Activated naive CD4-positive, alpha-beta T cell treated with anti-CD3 and anti-CD28 coated beads for 36 hours (primary cell): ENCODE measurements at regions not wholly inside any gene's neighbourhood (a gene's known extent, or its start where the extent isn't known, plus 50 kb on each side); places are given as distances from the start of the nearest gene placed in this dataset.
"Not testable (repeated sequence)": the region's sequence is repeated elsewhere in the genome, so short reads cannot be mapped to it uniquely, and the experiment has no call there.

Experiments
- CTCF ChIA-PET: fragments of 350-600 bp; sonication (Branson Sonifier 250); formaldehyde crosslinking; loops from one replicate; lab custom pipeline; 2021; ENCODE audit warnings: antibody characterized with exemption; lab: Charles Lee
- DNase-seq: peaks from one replicate; pipeline ENCODE4 v3.0.0-alpha.2; 2020
- H3K27ac Mint-ChIP-seq: one replicate; pipeline ENCODE4 v1.8.0; 2021; ENCODE audit warnings: mild to moderate bottlenecking, mixed read lengths
- H3K27me3 Mint-ChIP-seq: one replicate; pipeline ENCODE4 v1.8.0; 2021; ENCODE audit warnings: low read depth, mixed read lengths
- H3K36me3 Mint-ChIP-seq: one replicate; pipeline ENCODE4 v1.8.0; 2021; ENCODE audit warnings: low read depth, mixed read lengths
- H3K4me1 Mint-ChIP-seq: one replicate; pipeline ENCODE4 v1.8.0; 2021; ENCODE audit warnings: low read depth, mixed read lengths
- H3K4me3 Mint-ChIP-seq: one replicate; pipeline ENCODE4 v1.8.0; 2021; ENCODE audit warnings: mild to moderate bottlenecking, moderate library complexity, mixed read lengths
- H3K9me3 Mint-ChIP-seq: one replicate; pipeline ENCODE4 v1.8.0; 2021; ENCODE audit warnings: mixed read lengths
- intact Hi-C: fragments of 100-400 bp; cut with micrococcal nuclease; formaldehyde crosslinking; loops from one replicate; pipeline ENCODE4 v1.15.1; 2023

- H3K9me3 Mint-ChIP-seq, H3K27ac Mint-ChIP-seq, H3K4me1 Mint-ChIP-seq, CTCF ChIA-PET, H3K4me3 Mint-ChIP-seq, H3K36me3 Mint-ChIP-seq, intact Hi-C loops, H3K27me3 Mint-ChIP-seq, DNase-seq: not testable (repeated sequence)
Measured at GRCh38 chr10:89988361-89988760, 287.0 kb downstream of the KIF20B start.

- peaks cover 3% of the 10 kb centered on the region for H3K27me3 Mint-ChIP-seq
- no peak overlapping the region for H3K4me3 Mint-ChIP-seq
- intact Hi-C loops = no loop called here
- H3K9me3 Mint-ChIP-seq = peaks cover 5% of the 10 kb centered on the region
- H3K36me3 Mint-ChIP-seq = no peaks in the 10 kb centered on the region
- H3K4me1 Mint-ChIP-seq = no peaks in the 10 kb centered on the region
- no peak overlapping the region for H3K27ac Mint-ChIP-seq
- CTCF ChIA-PET = no interaction called here
- no peak for DNase-seq
Measured at GRCh38 chr10:89992575-89992974, 291.2 kb downstream of the KIF20B start.

- H3K27ac Mint-ChIP-seq = no peak overlapping the region
- no peaks in the 10 kb centered on the region for H3K4me1 Mint-ChIP-seq
- CTCF ChIA-PET = no interaction called here
- H3K36me3 Mint-ChIP-seq = no peaks in the 10 kb centered on the region
- intact Hi-C loops = no loop called here
- no peak for DNase-seq
- H3K9me3 Mint-ChIP-seq = peaks cover 3% of the 10 kb centered on the region
- no peak overlapping the region for H3K4me3 Mint-ChIP-seq
- H3K27me3 Mint-ChIP-seq = peaks cover 8% of the 10 kb centered on the region
Measured at GRCh38 chr10:90007226-90007625, 305.8 kb downstream of the KIF20B start.

GRCh38 chr10:90011281-90011680, 309.9 kb downstream of the KIF20B start:
- H3K4me3 Mint-ChIP-seq, H3K4me1 Mint-ChIP-seq, H3K36me3 Mint-ChIP-seq, H3K27me3 Mint-ChIP-seq, H3K27ac Mint-ChIP-seq, DNase-seq, intact Hi-C loops, H3K9me3 Mint-ChIP-seq, CTCF ChIA-PET: not testable (repeated sequence)

DNA sequence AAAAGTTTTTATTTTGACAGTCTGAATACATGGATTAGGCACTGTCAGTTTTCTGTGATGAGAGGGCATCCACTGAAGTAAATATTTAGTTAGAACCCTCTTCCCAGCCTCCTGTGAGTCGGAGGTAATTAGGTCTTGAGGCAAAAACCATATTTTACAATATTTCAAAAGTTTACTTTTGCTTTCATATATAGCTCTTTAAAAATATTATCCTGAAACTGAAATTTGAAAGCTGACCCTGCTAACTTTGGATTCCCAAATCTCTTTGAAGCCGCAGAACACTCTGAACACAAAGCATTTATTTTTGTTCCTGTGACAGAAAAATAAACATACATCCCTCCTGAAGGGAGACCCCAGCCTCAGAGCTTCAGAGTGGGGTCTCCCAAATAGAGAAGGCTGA, 317.4 kb downstream of the KIF20B start:
- H3K4me3 Mint-ChIP-seq = no peak overlapping the region
- DNase-seq = no peak
- no peaks in the 10 kb centered on the region for H3K36me3 Mint-ChIP-seq
- no peaks in the 10 kb centered on the region for H3K4me1 Mint-ChIP-seq
- H3K9me3 Mint-ChIP-seq = no peaks in the 10 kb centered on the region
- intact Hi-C loops = no loop called here
- H3K27ac Mint-ChIP-seq = no peak overlapping the region
- CTCF ChIA-PET = no interaction called here
- H3K27me3 Mint-ChIP-seq = peaks cover 2% of the 10 kb centered on the region

GRCh38 chr10:90020506-90020905, 319.1 kb downstream of the KIF20B start:
- H3K4me1 Mint-ChIP-seq = no peaks in the 10 kb centered on the region
- no peaks in the 10 kb centered on the region for H3K36me3 Mint-ChIP-seq
- intact Hi-C loops = no loop called here
- no peak for DNase-seq
- CTCF ChIA-PET = no interaction called here
- H3K27me3 Mint-ChIP-seq = peaks cover 2% of the 10 kb centered on the region
- H3K4me3 Mint-ChIP-seq = no peak overlapping the region
- no peak overlapping the region for H3K27ac Mint-ChIP-seq
- H3K9me3 Mint-ChIP-seq = no peaks in the 10 kb centered on the region

DNA sequence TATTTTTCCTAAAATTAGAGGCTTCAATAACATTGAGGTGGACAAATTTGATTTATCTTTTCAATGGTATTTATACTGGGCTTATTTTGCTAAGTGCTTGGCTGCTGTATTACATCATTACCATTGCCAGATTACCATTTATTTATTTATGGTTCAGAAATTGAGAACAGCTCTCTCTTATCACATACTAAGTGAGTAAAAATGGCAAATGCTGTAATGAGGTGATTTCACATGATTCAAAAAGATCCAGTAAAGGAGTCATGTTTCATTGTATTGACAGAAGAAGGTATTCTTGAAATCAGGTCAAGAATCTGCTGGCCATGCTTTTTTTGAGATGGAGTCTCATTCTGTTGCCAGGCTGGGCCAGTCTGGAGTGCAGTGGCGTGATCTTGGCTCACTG, 322.6 kb downstream of the KIF20B start:
- no peaks in the 10 kb centered on the region for H3K36me3 Mint-ChIP-seq
- no peaks in the 10 kb centered on the region for H3K9me3 Mint-ChIP-seq
- intact Hi-C loops = no loop called here
- peaks cover 4% of the 10 kb centered on the region for H3K27me3 Mint-ChIP-seq
- no peak overlapping the region for H3K27ac Mint-ChIP-seq
- H3K4me1 Mint-ChIP-seq = no peaks in the 10 kb centered on the region
- no peak for DNase-seq
- no peak overlapping the region for H3K4me3 Mint-ChIP-seq
- CTCF ChIA-PET = no interaction called here

GRCh38 chr10:90028312-90028711, 326.9 kb downstream of the KIF20B start:
- no peaks in the 10 kb centered on the region for H3K9me3 Mint-ChIP-seq
- H3K27me3 Mint-ChIP-seq = peaks cover 2% of the 10 kb centered on the region
- DNase-seq = no peak
- no peak overlapping the region for H3K4me3 Mint-ChIP-seq
- no peak overlapping the region for H3K27ac Mint-ChIP-seq
- no peaks in the 10 kb centered on the region for H3K4me1 Mint-ChIP-seq
- intact Hi-C loops = no loop called here
- no peaks in the 10 kb centered on the region for H3K36me3 Mint-ChIP-seq
- CTCF ChIA-PET = no interaction called here

DNA sequence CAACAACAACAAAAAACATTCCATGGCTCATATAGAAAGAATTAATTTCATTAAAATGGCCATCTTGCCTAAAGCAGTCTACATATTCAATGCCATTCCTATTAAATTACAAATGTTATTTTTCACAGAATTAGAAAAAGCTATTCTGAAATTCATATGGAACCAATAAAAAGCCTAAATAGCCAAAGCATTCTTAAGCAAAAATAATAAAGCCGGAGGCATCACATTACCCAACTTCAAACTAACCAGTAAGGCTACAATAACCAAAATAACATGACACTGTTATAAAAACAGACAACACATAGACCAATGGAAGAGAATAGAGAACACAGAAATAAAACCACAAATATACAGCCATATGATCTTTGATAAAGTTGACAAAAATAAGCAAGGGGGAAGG, 330.4 kb downstream of the KIF20B start:
- Mint-ChIP-seq H3K27me3 (peaks cover 2% of the 10 kb centered on the region), H3K36me3 (no peaks in the 10 kb centered on the region), H3K9me3 (no peaks in the 10 kb centered on the region), H3K27ac (no peak overlapping the region), H3K4me3 (no peak overlapping the region), H3K4me1 (no peaks in the 10 kb centered on the region)
- CTCF ChIA-PET = no interaction called here
- DNase-seq = no peak
- intact Hi-C loops = no loop called here

GRCh38 chr10:90032519-90032918, 331.1 kb downstream of the KIF20B start:
- no peaks in the 10 kb centered on the region for H3K4me1 Mint-ChIP-seq
- H3K27ac Mint-ChIP-seq = no peak overlapping the region
- no peaks in the 10 kb centered on the region for H3K36me3 Mint-ChIP-seq
- no peaks in the 10 kb centered on the region for H3K9me3 Mint-ChIP-seq
- H3K27me3 Mint-ChIP-seq = peaks cover 2% of the 10 kb centered on the region
- H3K4me3 Mint-ChIP-seq = no peak overlapping the region
- CTCF ChIA-PET = no interaction called here
- no peak for DNase-seq
- intact Hi-C loops = no loop called here

GRCh38 chr10:90034862-90035261, 333.5 kb downstream of the KIF20B start:
- H3K9me3 Mint-ChIP-seq, intact Hi-C loops, CTCF ChIA-PET, DNase-seq, H3K4me1 Mint-ChIP-seq, H3K36me3 Mint-ChIP-seq, H3K27ac Mint-ChIP-seq, H3K4me3 Mint-ChIP-seq, H3K27me3 Mint-ChIP-seq: not testable (repeated sequence)

- intact Hi-C loops = no loop called here
- CTCF ChIA-PET = no interaction called here
- no peaks in the 10 kb centered on the region for H3K27me3 Mint-ChIP-seq
- no peaks in the 10 kb centered on the region for H3K36me3 Mint-ChIP-seq
- H3K9me3 Mint-ChIP-seq = no peaks in the 10 kb centered on the region
- H3K27ac Mint-ChIP-seq = no peak overlapping the region
- H3K4me3 Mint-ChIP-seq = no peak overlapping the region
- no peak for DNase-seq
- H3K4me1 Mint-ChIP-seq = no peaks in the 10 kb centered on the region
Measured at GRCh38 chr10:90041585-90041984, 340.2 kb downstream of the KIF20B start.

DNA sequence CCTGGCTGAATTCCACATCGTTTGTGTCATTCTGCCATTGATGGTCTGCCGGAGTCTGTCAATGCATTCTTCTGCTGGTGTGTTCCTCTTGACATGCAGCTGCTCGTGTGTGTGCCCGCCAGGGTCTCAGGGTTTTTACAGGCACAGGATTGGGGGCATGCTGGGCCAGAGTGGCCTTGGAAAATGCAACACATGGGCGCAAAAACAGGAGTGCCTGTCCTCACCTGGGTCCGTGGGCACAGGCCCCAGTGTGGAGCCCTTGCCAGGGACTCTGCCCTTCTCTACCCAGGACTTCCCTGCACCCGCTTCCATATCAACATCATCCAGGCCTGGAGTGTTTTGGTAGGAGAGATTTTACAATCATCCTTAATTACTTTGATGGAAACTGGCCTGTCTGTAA, 340.7 kb downstream of the KIF20B start:
- Mint-ChIP-seq H3K27me3 (no peaks in the 10 kb centered on the region), H3K4me1 (no peaks in the 10 kb centered on the region), H3K36me3 (no peaks in the 10 kb centered on the region), H3K9me3 (no peaks in the 10 kb centered on the region), H3K27ac (no peak overlapping the region), H3K4me3 (no peak overlapping the region)
- intact Hi-C loops = no loop called here
- no peak for DNase-seq
- CTCF ChIA-PET = no interaction called here

GRCh38 chr10:90047243-90047729, 345.9 kb downstream of the KIF20B start:
- Mint-ChIP-seq H3K27ac (no peak overlapping the region), H3K27me3 (peaks cover 9% of the 10 kb centered on the region), H3K9me3 (peaks cover 4% of the 10 kb centered on the region), H3K36me3 (peaks cover 1% of the 10 kb centered on the region), H3K4me3 (no peak overlapping the region), H3K4me1 (no peaks in the 10 kb centered on the region)
- CTCF ChIA-PET = no interaction called here
- intact Hi-C loops = no loop called here
- DNase-seq = no peak
